GM21381 (cell line): ENCODE measurements at regions not wholly inside any gene's neighbourhood (a gene's known extent, or its start where the extent isn't known, plus 50 kb on each side); places are given as distances from the start of the nearest gene placed in this dataset.

ENCODE experiments used
- ATAC-seq: cut with Tn5 transposase; IDR thresholded peaks from one replicate; pipeline ENCODE4 v1.9.1; 2021; ENCODE audit warnings: mild to moderate bottlenecking, moderate library complexity; ENCODE audit not compliant: unreplicated experiment

GRCh38 chrX:5549512-5549911 lies 679.2 kb downstream of the NLGN4X start:
- no peak for ATAC-seq

- ATAC-seq, result no peak
Measured at GRCh38 chrX:5537098-5537497, 691.6 kb downstream of the NLGN4X start.

- no peak for ATAC-seq
Measured at GRCh38 chrX:5536261-5536660, 692.4 kb downstream of the NLGN4X start.

DNA sequence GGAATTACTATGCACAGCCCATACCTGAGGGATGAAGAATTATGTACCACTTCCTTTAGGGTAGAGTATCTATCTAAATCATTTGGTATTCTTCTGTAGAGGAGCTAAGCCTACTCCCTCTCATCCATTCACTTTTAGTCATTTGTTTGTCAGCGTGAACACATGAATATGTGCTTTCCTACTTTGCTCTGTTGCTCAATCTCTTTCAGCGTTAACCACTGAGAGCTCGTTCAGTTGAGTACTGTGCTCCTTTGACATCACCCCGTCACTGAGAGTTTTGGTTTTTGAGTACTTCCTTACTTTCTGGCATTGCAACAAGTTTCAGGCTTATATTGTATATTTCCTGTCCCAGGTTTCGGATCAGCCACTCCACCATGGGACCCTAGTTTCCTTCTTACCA lies 700.6 kb downstream of the NLGN4X start:
- ATAC-seq, result no peak

DNA sequence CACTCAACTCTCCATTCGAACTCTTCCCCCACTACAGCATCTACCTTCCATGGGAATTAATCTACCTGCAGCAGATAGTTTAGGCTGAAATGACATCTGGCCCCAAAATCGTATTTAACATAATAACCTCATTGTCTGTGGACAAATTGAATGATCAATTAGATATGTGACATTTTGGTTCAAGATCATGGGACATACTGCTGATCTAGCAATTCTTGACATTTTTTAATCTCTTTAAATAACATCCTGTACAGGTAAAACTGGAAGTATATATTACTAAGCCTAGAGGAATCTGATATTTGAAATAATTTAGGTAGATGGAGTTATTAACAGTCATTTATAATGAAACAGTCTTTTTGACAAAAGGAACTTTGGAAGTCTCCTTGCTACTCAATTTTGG lies 702.5 kb downstream of the NLGN4X start:
- no peak for ATAC-seq

- ATAC-seq, result no peak
Measured at GRCh38 chrX:5490786-5491563, 737.7 kb downstream of the NLGN4X start.

DNA sequence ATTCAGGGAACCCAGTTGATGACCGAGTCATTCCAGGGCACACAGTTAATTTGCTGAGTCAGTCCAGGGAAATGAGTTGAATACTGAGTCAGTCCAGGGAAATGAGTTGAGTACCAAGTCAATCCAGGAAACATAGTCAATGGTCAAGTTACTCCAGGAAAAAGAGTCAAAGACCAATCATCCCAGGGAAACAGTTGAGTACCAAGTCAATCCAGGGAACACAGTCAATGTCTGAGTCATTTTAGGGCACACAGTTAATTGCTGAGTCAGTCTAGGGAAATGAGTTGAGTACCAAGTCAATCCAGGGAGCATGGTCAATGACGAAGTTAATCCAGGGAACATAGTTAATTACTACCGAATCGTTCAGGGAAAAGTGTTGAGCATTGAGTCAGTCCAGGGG lies 754.4 kb downstream of the NLGN4X start:
- no peak for ATAC-seq

- ATAC-seq, result no peak
Measured at GRCh38 chrX:5458300-5458842, 770.3 kb downstream of the NLGN4X start.

GRCh38 chrX:5449323-5449722 lies 779.3 kb downstream of the NLGN4X start:
- ATAC-seq, result no peak

GRCh38 chrX:5431823-5432222 lies 796.8 kb downstream of the NLGN4X start:
- ATAC-seq, result no peak

- no peak for ATAC-seq
Measured at GRCh38 chrX:5425119-5425518, 803.5 kb downstream of the NLGN4X start.

DNA sequence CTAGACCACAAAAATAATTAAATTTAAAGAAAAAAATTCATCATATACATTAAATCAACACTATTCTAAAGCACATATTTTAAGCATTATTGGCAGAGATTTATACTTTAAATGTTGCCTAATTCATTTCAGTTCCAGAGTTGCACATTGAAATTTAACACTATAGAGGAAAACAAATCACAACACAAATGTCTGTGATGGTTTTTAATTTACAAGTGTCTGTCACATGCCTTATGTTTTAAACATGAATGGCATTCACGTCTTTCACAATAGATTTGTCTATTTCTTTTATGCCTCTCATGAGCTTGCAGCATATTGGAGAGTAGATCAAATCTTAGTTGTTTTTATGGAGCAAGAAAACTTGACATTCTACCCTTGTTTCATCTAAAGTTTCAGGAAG lies 811.3 kb downstream of the NLGN4X start:
- ATAC-seq, result no peak

DNA sequence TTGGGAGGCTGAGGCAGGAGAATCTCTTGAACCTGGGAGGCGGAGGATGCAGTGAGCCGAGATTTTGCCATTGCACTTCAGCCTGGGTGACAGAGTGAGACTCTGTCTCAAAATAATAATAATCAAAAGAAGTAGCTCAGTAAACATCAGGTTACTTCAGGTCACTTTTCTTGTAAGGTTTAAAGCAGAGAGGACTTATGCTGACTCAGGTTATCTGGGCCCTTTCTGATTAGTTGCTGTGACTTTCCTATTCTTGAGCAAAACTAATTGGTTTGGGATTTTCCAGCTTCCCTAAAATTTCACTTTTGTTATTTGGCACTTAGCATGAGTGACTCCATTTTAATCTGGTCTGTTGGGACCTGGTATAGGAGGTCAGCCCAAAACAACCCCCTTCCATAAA lies 812.9 kb downstream of the NLGN4X start:
- ATAC-seq, result no peak

- no peak for ATAC-seq
Measured at GRCh38 chrX:5409106-5409505, 819.6 kb downstream of the NLGN4X start.

- no peak for ATAC-seq
Measured at GRCh38 chrX:5402461-5402860, 826.2 kb downstream of the NLGN4X start.

GRCh38 chrX:5399403-5399802 lies 829.3 kb downstream of the NLGN4X start:
- no peak for ATAC-seq

DNA sequence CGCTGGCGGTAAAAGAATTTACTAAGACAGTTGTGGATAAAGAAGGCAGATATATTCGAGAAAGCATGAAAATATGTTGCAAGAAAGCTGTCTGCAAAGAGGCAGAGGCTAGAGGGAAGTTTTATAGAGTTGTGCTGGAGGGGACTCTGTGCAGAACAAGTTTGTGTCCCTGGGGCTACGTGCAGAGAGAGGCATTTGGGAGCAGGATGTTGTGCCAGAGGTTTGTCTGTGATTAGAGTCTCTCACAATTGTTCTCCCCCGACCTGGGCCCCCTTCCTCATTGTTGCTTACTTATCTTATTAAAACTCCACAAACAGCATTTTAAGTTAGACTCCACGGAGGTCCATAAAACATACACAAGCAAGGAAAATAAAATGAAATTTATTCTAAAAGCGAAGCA lies 831.3 kb downstream of the NLGN4X start:
- no peak for ATAC-seq

DNA sequence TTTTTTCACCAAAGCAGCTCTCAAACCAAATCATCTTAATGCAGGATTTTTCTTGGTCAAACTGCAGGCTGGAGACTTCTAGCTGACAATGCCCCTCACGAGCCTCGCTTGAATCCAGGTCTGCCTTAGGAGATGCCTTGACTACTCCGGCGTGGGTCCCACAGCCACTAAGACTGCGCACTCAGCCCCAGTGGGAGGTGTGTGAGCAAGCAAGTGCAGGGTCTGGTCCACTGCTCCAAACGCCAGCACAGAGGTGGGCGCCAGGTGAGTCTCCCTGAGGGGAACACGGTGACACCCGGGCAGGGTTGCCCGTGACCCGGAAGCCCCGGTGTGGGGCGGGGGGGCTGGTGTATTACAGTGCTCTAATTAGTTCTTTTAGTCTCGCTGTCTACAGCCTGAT lies 838.3 kb downstream of the NLGN4X start:
- no peak for ATAC-seq

DNA sequence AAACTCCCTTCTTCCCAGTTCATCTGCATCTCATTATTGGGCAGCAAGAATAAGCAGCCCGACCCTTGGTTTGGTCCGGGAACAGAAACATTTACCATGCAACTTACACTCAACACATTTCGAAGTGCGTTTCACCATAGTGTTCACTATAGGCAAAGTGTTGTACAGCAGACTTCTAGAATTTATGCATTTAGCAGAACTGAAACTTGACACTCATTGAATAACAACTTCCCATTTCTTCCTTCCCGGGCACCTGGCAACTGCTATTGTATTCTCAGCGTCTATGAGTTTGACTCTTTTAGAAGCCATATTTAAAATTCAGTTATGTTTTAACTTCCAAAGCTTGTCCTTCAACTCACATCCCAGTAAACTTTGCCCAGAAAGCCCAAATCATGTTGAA lies 840.6 kb downstream of the NLGN4X start:
- ATAC-seq, result no peak

GRCh38 chrX:5380426-5380825 lies 848.2 kb downstream of the NLGN4X start:
- no peak for ATAC-seq

DNA sequence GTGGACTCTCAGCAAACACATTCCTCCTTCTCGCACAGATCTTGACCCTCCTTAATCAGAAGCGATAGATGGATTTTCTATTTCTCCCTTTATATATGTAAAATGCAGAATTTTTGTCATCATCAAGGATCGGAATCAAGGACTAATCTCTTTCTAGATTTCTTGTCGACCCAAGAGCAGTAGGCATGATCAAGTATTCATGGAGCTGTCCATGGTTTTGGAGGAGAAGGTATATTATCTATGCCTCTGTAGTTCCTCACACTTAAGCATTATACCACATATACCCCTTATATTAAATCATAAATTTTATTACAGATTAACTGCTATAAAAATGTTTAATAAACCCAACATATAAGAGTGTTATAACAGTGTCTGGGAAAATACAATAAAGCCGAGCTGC lies 886.8 kb downstream of the NLGN4X start:
- no peak for ATAC-seq

DNA sequence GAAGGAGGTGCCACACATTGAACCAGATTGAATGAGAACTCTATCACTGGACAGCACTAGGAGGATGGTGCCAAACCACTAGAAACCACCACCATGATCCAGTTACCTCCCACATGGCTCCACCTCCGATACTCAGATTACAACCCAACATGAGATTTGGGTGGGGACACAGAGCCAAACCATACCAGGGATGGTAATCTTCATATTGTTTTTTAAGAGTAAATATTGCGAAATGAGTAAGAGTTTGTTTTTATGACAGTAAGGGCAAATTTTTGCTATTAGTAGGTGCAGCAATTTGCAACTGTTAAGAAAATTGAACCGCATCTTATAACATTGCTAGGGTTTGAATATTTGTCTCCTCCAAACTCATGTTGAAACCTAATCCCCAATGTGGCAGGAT lies 891.5 kb downstream of the NLGN4X start:
- no peak for ATAC-seq

DNA sequence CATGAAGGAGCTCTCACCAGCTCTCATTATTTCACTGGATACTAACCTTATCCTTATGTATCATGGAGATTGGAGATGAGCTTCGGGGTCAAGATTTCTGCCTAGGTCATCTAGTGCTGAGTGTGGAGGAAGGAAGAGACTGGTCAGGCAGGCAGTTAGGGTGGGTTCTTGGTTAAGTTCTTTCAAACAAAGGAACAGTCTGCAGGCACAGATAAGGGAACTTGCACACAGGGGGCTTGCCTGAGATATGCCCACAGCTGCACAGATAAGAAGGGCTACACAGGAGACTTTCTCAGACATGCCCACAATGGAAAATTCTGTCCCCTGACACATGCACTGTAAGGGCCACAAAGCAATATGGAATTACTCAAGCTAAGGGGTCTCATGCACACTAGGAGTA lies 904.1 kb downstream of the NLGN4X start:
- no peak for ATAC-seq
